Fibroblast of lung (primary cell): ENCODE measurements at regions not wholly inside any gene's neighbourhood (a gene's known extent, or its start where the extent isn't known, plus 50 kb on each side); places are given as distances from the start of the nearest gene placed in this dataset.

Source experiments
- CTCF ChIP-seq, 2 donors: IDR thresholded peaks in 1 of 2; conservative IDR thresholded peaks in 1 of 2; 1 replicate in 1 of 2; 2 replicates in 1 of 2; pipeline ENCODE4 v1.5.1; 2011 to 2012; ENCODE audit warnings: low read length in 2 of 2, control low read depth in 1 of 2, inconsistent platforms in 1 of 2, low read depth in 1 of 2, mild to moderate bottlenecking in 1 of 2
- EZH2 ChIP-seq: IDR thresholded peaks from 2 replicates; pipeline ENCODE4 v1.5.1; 2012; ENCODE audit warnings: low read length, control low read depth, mild to moderate bottlenecking; ENCODE audit errors: missing control alignments

DNA sequence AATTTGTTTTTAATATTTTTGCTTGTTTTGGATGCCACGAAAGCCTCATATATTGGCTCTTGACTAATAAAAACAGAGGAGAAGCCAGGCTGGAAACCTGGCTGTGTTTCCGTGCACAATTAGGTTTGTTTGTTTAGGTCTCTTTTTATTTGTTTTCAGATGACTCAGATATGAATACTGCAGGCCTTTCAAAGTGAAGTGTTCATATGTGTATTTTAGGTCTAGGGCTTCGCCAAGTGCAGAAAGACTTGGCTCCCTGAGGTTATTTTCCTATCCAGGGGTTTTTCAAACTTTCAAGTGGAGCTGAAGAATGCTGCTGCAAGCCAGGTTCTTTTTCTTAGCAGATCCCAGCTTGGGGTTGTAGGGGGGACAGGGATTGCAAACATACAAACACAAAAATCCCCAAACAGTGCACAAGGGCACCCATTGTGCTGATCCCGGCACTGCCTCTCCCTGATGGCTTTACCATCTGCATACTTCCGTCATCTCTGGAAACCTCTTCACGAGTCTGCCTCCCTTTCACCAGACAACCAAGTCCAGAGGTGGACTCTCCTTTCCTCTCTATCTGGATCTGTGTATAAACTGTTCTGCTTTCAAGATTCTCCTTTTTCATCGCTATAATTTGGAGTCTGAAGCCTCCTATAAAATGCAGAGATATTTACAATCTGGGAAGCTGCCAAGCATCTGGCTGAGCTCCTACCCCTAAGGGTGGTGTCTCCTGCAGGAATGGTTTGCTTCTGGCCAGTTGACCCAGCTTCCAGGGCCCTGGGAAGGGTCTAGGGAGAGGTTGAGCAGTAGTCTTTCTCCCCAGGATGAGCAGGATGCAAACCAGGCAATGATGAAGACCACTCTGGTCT is 108.6 kb downstream of the SMIM20 start:
- TF ChIP-seq CTCF (conservative IDR thresholded peaks at IDR 0.05 in 1 of 2, IDR thresholded peaks at IDR 0.05 in 1 of 2; ENCODE audit: low read depth in 1 of 2, low read length in 2 of 2): no peak
- no peak for TF ChIP-seq EZH2
